Activated CD4-positive, alpha-beta T cell treated with anti-CD3 and anti-CD28 coated beads, Interleukin-2, amount 10 ng/mL, durations not matched to agents 24 days and 14 days (primary cell): ENCODE measurements at regions not wholly inside any gene's neighbourhood (a gene's known extent, or its start where the extent isn't known, plus 50 kb on each side); places are given as distances from the start of the nearest gene placed in this dataset.

Experiments used
- DNase-seq: peaks from one replicate; pipeline ENCODE4 v3.0.0; 2022
- H3K27ac Mint-ChIP-seq: one replicate; pipeline ENCODE4 v1.8.0; 2022; ENCODE audit warnings: mild to moderate bottlenecking, mixed read lengths
- H3K27me3 Mint-ChIP-seq: one replicate; pipeline ENCODE4 v1.8.0; 2022; ENCODE audit warnings: mixed read lengths
- H3K36me3 Mint-ChIP-seq: one replicate; pipeline ENCODE4 v1.8.0; 2022; ENCODE audit warnings: low read depth, mild to moderate bottlenecking, mixed read lengths
- H3K4me1 Mint-ChIP-seq: one replicate; pipeline ENCODE4 v1.8.0; 2021; ENCODE audit warnings: mixed read lengths
- H3K4me3 Mint-ChIP-seq: one replicate; pipeline ENCODE4 v1.8.0; 2022; ENCODE audit warnings: mild to moderate bottlenecking, moderate library complexity, mixed read lengths
- H3K9me3 Mint-ChIP-seq: one replicate; pipeline ENCODE4 v1.8.0; 2021; ENCODE audit warnings: mixed read lengths
- intact Hi-C: fragments of 100-400 bp; cut with micrococcal nuclease; formaldehyde crosslinking; loops from one replicate; pipeline ENCODE4 v1.15.1; 2023

GRCh38 chr16:31695667-31696066, 168.0 kb downstream of the AHSP start:
- no peak overlapping the region for H3K4me3 Mint-ChIP-seq
- peak; percentile 91 for DNase-seq
- H3K4me1 Mint-ChIP-seq = peaks cover 4% of the 10 kb centered on the region
- no peaks in the 10 kb centered on the region for H3K36me3 Mint-ChIP-seq
- intact Hi-C loops = no loop called here
- peaks cover 8% of the 10 kb centered on the region for H3K9me3 Mint-ChIP-seq
- H3K27me3 Mint-ChIP-seq = peaks cover 19% of the 10 kb centered on the region
- no peak overlapping the region for H3K27ac Mint-ChIP-seq

- Mint-ChIP-seq H3K4me3 (no peak overlapping the region), H3K27ac (no peak overlapping the region), H3K36me3 (peaks cover 9% of the 10 kb centered on the region), H3K4me1 (peaks cover 17% of the 10 kb centered on the region), H3K27me3 (peaks cover 15% of the 10 kb centered on the region), H3K9me3 (no peaks in the 10 kb centered on the region)
- intact Hi-C loops = no loop called here
- peak; percentile 56 for DNase-seq
These were observed 169.5 kb downstream of the AHSP start for GRCh38 chr16:31696968-31697743.

GRCh38 chr16:31697744-31698125, 170.0 kb downstream of the AHSP start:
- intact Hi-C loops = no loop called here
- Mint-ChIP-seq H3K4me3 (no peak overlapping the region), H3K9me3 (no peaks in the 10 kb centered on the region), H3K27me3 (peaks cover 15% of the 10 kb centered on the region), H3K27ac (no peak overlapping the region), H3K4me1 (peaks cover 22% of the 10 kb centered on the region), H3K36me3 (peaks cover 15% of the 10 kb centered on the region)
- no peak for DNase-seq

- intact Hi-C loops = no loop called here
- Mint-ChIP-seq H3K27me3 (peaks cover 15% of the 10 kb centered on the region), H3K4me3 (no peak overlapping the region), H3K4me1 (peaks cover 26% of the 10 kb centered on the region), H3K9me3 (no peaks in the 10 kb centered on the region), H3K36me3 (peaks cover 25% of the 10 kb centered on the region), H3K27ac (no peak overlapping the region)
- DNase-seq = peak; percentile 55
These were observed 171.2 kb downstream of the AHSP start for GRCh38 chr16:31698901-31699300.

- Mint-ChIP-seq H3K27me3 (peaks cover 15% of the 10 kb centered on the region), H3K36me3 (peaks cover 31% of the 10 kb centered on the region), H3K4me3 (peak overlapping the region; percentile 88), H3K4me1 (peaks cover 26% of the 10 kb centered on the region), H3K27ac (no peak overlapping the region), H3K9me3 (no peaks in the 10 kb centered on the region)
- peak; percentile 56 for DNase-seq
- intact Hi-C loops = no loop called here
These were observed 171.9 kb downstream of the AHSP start for GRCh38 chr16:31699601-31700000.

- peaks cover 15% of the 10 kb centered on the region for H3K27me3 Mint-ChIP-seq
- DNase-seq = no peak
- intact Hi-C loops = loop anchor here (2.0 to 5.0 kb wide), 2 partner anchors 193 to 241 kb away; partner anchors contain the start of genes ARMC5 and RUSF1
- no peaks in the 10 kb centered on the region for H3K9me3 Mint-ChIP-seq
- peaks cover 37% of the 10 kb centered on the region for H3K36me3 Mint-ChIP-seq
- peak overlapping the region; percentile 88 for H3K4me3 Mint-ChIP-seq
- H3K4me1 Mint-ChIP-seq = peaks cover 26% of the 10 kb centered on the region
- peak overlapping the region; percentile 58 for H3K27ac Mint-ChIP-seq
These were observed 172.5 kb downstream of the AHSP start for GRCh38 chr16:31700200-31700529.

GRCh38 chr16:31700530-31701388, 172.8 kb upstream of the ZNF267 start:
- Mint-ChIP-seq H3K36me3 (peaks cover 38% of the 10 kb centered on the region), H3K9me3 (no peaks in the 10 kb centered on the region), H3K4me3 (peak overlapping the region; percentile 88), H3K4me1 (peaks cover 26% of the 10 kb centered on the region), H3K27ac (peak overlapping the region; percentile 89), H3K27me3 (peaks cover 15% of the 10 kb centered on the region)
- intact Hi-C loops = loop anchor here (1.0 to 5.0 kb wide), 3 partner anchors 13 to 242 kb away; partner anchors contain the start of genes ARMC5 and RUSF1
- DNase-seq = peak; percentile 92

GRCh38 chr16:31701734-31702133, 171.9 kb upstream of the ZNF267 start:
- Mint-ChIP-seq H3K27me3 (peaks cover 15% of the 10 kb centered on the region), H3K4me1 (peaks cover 25% of the 10 kb centered on the region), H3K36me3 (peaks cover 44% of the 10 kb centered on the region), H3K27ac (peak overlapping the region; percentile 89), H3K4me3 (peak overlapping the region; percentile 88), H3K9me3 (no peaks in the 10 kb centered on the region)
- DNase-seq = no peak
- intact Hi-C loops = loop anchor here (1.0 to 5.0 kb wide), 3 partner anchors 12 to 243 kb away; partner anchors contain the start of genes ARMC5 and RUSF1

- H3K4me1 Mint-ChIP-seq = peaks cover 22% of the 10 kb centered on the region
- H3K27ac Mint-ChIP-seq = no peak overlapping the region
- no peaks in the 10 kb centered on the region for H3K9me3 Mint-ChIP-seq
- no peak for DNase-seq
- H3K4me3 Mint-ChIP-seq = peak overlapping the region; percentile 30
- intact Hi-C loops = loop anchor here (5.0 kb wide), 1 partner anchor 195 kb away; the partner anchor contains the start of gene RUSF1
- peaks cover 50% of the 10 kb centered on the region for H3K36me3 Mint-ChIP-seq
- peaks cover 11% of the 10 kb centered on the region for H3K27me3 Mint-ChIP-seq
These were observed 170.8 kb upstream of the ZNF267 start for GRCh38 chr16:31702796-31703195.

- Mint-ChIP-seq H3K36me3 (peaks cover 58% of the 10 kb centered on the region), H3K27me3 (peaks cover 6% of the 10 kb centered on the region), H3K4me3 (no peak overlapping the region), H3K9me3 (no peaks in the 10 kb centered on the region), H3K4me1 (peaks cover 26% of the 10 kb centered on the region), H3K27ac (no peak overlapping the region)
- intact Hi-C loops = loop anchor here (5.0 kb wide), 1 partner anchor 196 kb away; the partner anchor contains the start of gene RUSF1
- no peak for DNase-seq
These were observed 170.0 kb upstream of the ZNF267 start for GRCh38 chr16:31703526-31704128.

- DNase-seq = no peak
- no peak overlapping the region for H3K27ac Mint-ChIP-seq
- no peak overlapping the region for H3K4me3 Mint-ChIP-seq
- peaks cover 3% of the 10 kb centered on the region for H3K27me3 Mint-ChIP-seq
- peaks cover 61% of the 10 kb centered on the region for H3K36me3 Mint-ChIP-seq
- no peaks in the 10 kb centered on the region for H3K9me3 Mint-ChIP-seq
- intact Hi-C loops = loop anchor here (5.0 kb wide), 1 partner anchor 197 kb away; the partner anchor contains the start of gene RUSF1
- peaks cover 26% of the 10 kb centered on the region for H3K4me1 Mint-ChIP-seq
These were observed 169.5 kb upstream of the ZNF267 start for GRCh38 chr16:31704138-31704537.

GRCh38 chr16:31705371-31705770, 168.2 kb upstream of the ZNF267 start:
- Mint-ChIP-seq H3K4me1 (peaks cover 26% of the 10 kb centered on the region), H3K4me3 (no peak overlapping the region), H3K27ac (no peak overlapping the region), H3K27me3 (peaks cover 3% of the 10 kb centered on the region), H3K9me3 (no peaks in the 10 kb centered on the region), H3K36me3 (peaks cover 65% of the 10 kb centered on the region)
- intact Hi-C loops = no loop called here
- DNase-seq = no peak

GRCh38 chr16:31706318-31706717, 167.3 kb upstream of the ZNF267 start:
- peaks cover 22% of the 10 kb centered on the region for H3K4me1 Mint-ChIP-seq
- intact Hi-C loops = no loop called here
- H3K36me3 Mint-ChIP-seq = peaks cover 61% of the 10 kb centered on the region
- DNase-seq = peak; percentile 54
- no peaks in the 10 kb centered on the region for H3K9me3 Mint-ChIP-seq
- no peaks in the 10 kb centered on the region for H3K27me3 Mint-ChIP-seq
- no peak overlapping the region for H3K4me3 Mint-ChIP-seq
- no peak overlapping the region for H3K27ac Mint-ChIP-seq
